Spleen (tissue), 11 donors: ENCODE measurements at regions not wholly inside any gene's neighbourhood (a gene's known extent, or its start where the extent isn't known, plus 50 kb on each side); places are given as distances from the start of the nearest gene placed in this dataset.

Experiments used
- DNase-seq: peaks from one replicate; pipeline ENCODE4 v3.0.0-alpha.2; 2020
- H3K27ac ChIP-seq, 8 donors: fragments of 200-600 bp; sonication (generic) in 7 of 8; 1 replicate in 4 of 8; 2 replicates in 4 of 8; pipeline versions ENCODE4 v1.5.0 to v1.8.0; 2016 to 2021; ENCODE audit warnings: inconsistent platforms in 4 of 8, mild to moderate bottlenecking in 4 of 8, moderate library complexity in 1 of 8
- H3K27me3 ChIP-seq, 7 donors: fragments of 200-600 bp; sonication (generic) in 6 of 7; replicated peaks in 1 of 7; 1 replicate in 4 of 7; 2 replicates in 3 of 7; pipeline versions ENCODE4 v1.5.0 to v1.8.0; 2016 to 2021; ENCODE audit warnings: inconsistent platforms in 3 of 7, mild to moderate bottlenecking in 1 of 7
- H3K36me3 ChIP-seq, 6 donors: fragments of 200-600 bp; sonication (generic) in 5 of 6; 1 replicate in 4 of 6; 2 replicates in 2 of 6; pipeline versions ENCODE4 v1.5.0 to v1.8.0; 2016 to 2021; ENCODE audit warnings: inconsistent platforms in 2 of 6
- H3K4me1 ChIP-seq, 6 donors: fragments of 200-600 bp; sonication (generic) in 5 of 6; 1 replicate in 3 of 6; 2 replicates in 3 of 6; pipeline versions ENCODE4 v1.5.0 to v1.8.0; 2016 to 2021; ENCODE audit warnings: inconsistent platforms in 3 of 6
- H3K4me3 ChIP-seq, 8 donors: fragments of 200-600 bp; sonication (generic) in 7 of 8; 1 replicate in 4 of 8; 2 replicates in 4 of 8; pipeline versions ENCODE4 v1.5.0 to v1.8.0; 2016 to 2021; ENCODE audit warnings: inconsistent platforms in 4 of 8, mild to moderate bottlenecking in 4 of 8, moderate library complexity in 2 of 8
- H3K9me3 ChIP-seq, 8 donors: fragments of 200-600 bp; sonication (generic) in 7 of 8; 1 replicate in 4 of 8; 2 replicates in 4 of 8; pipeline versions ENCODE4 v1.5.0 to v1.8.0; 2016 to 2021; ENCODE audit warnings: inconsistent platforms in 4 of 8
- CTCF ChIP-seq, 11 experiments: fragments of 200-600 bp in 7 of 11; fragments of 450-650 bp in 4 of 11; sonication (generic) in 4 of 11; IDR thresholded peaks in 8 of 11; conservative IDR thresholded peaks in 3 of 11; 1 replicate in 7 of 11; 2 replicates in 4 of 11; pipeline versions ENCODE4 v1.4.0 to v1.8.0; 2016 to 2021; ENCODE audit warnings: antibody characterized with exemption in 11 of 11, inconsistent platforms in 4 of 11, mild to moderate bottlenecking in 1 of 11
- POLR2A ChIP-seq, 3 donors: fragments of 450-650 bp; IDR thresholded peaks; one replicate each; pipeline ENCODE4 v1.5.1; 2017; ENCODE audit warnings: antibody characterized with exemption in 3 of 3, mild to moderate bottlenecking in 1 of 3
- POLR2AphosphoS5 ChIP-seq, 3 donors: sonication (generic); formaldehyde crosslinking; IDR thresholded peaks; one replicate each; pipeline ENCODE4 v1.5.1; 2017; ENCODE audit warnings: antibody characterized with exemption in 3 of 3
- WGBS, 5 donors: extraction: QIAGEN DNeasy Blood & Tissue Kit in 3 of 5; methylation state at CpG; one replicate each; pipeline versions ENCODE4 v1.1.5 to v1.1.7; 2013 to 2018; 5-methylcytosine and 5-hydroxymethylcytosine counted together
- intact Hi-C: fragments of 100-400 bp; cut with DNase I; formaldehyde crosslinking; loops from one replicate; pipeline ENCODE4 v1.15.0; 2023; ENCODE audit warnings: low total_unique reads
- donor health status: healthy with polysubstance abuse.
- donor health status: DM: no; HTN: no; CAD: no; lungs with moderate emphysema.
- donor health status: DM: no; HTN: no; CAD: no.
- donor health status: Bipolar disorder and iron deficiency.
- donor health status: healthy.
- donor health status: DM: no; HTN: no; CAD: no.
- donor health status: DM: yes; HTN: yes; CAD: no.

DNA sequence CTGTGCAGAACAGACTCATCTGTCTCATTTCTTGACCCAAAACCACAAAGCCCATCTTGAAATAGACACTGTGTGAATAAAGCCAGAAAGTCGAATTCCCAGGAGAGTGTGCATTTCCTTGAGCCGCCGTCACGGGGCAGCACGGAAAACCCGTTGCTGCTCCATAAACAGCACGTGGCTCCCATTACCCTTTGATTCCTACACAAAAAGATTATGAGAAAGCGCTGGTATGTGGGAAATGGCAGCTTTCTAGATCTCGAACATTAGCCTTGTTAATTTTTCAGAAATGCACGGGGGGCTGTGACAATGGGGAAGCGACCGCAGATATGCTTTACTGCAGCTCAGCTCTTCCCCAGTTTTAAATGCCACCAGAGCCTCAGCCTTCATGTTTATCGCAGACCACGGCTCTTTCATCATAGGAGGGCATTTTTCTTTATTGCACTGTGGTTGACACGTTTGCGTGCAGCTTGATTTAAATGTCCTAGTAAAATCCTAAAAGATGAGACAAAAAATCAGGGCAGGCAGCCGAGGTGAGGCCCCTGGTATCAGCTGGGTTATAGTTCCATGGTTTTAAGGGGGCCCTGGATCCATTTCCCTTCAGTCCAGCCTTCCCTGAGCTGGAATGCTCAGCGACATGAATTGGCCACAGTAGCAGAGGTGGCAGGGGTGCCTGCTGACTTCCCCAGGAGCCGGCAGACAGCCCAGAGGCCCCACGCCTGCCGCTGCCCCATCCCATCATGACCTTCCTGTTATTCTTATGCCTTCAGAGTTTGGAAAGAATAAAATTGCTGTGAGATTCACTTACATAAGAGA is 249.3 kb downstream of the NDUFA10 start:
- H3K9me3 ChIP-seq = peaks cover 0 to 26% (median 12%) of the 10 kb centered on the region in 8 donors
- peaks cover 0 to 32% (median 4%) of the 10 kb centered on the region in 6 donors for H3K4me1 ChIP-seq
- 59 to 70% (median 61%) methylated on average over 21 of the region's 21 CpGs for WGBS, 5 donors
- H3K27me3 ChIP-seq = peaks cover 0 to 61% (median 0%) of the 10 kb centered on the region in 7 donors
- H3K36me3 ChIP-seq = no peaks in the 10 kb centered on the region
- DNase-seq = peak; percentile 71
- no peak overlapping the region for H3K4me3 ChIP-seq
- intact Hi-C loops = no loop called here
- TF ChIP-seq POLR2A (IDR thresholded peaks at IDR 0.05) (no peak), POLR2AphosphoS5 (IDR thresholded peaks at IDR 0.05) (no peak), CTCF (IDR thresholded peaks at IDR 0.05 in 8 of 11, conservative IDR thresholded peaks at IDR 0.05 in 3 of 11) (no peak)
- H3K27ac ChIP-seq = peak overlapping the region in 4 of 8 donors; percentile 51 to 65 (median 55)

- H3K4me1 ChIP-seq = peaks cover 0 to 35% (median 4%) of the 10 kb centered on the region in 6 donors
- peaks cover 0 to 59% (median 0%) of the 10 kb centered on the region in 7 donors for H3K27me3 ChIP-seq
- intact Hi-C loops = no loop called here
- no peaks in the 10 kb centered on the region for H3K36me3 ChIP-seq
- DNase-seq = no peak
- WGBS, 5 donors = 81 to 86% (median 84%) methylated on average over 17 of the region's 17 CpGs
- no peak overlapping the region for H3K4me3 ChIP-seq
- TF ChIP-seq POLR2A (IDR thresholded peaks at IDR 0.05) = no peak
- TF ChIP-seq CTCF (IDR thresholded peaks at IDR 0.05 in 8 of 11, conservative IDR thresholded peaks at IDR 0.05 in 3 of 11) = no peak
- no peak for TF ChIP-seq POLR2AphosphoS5 (IDR thresholded peaks at IDR 0.05)
- no peak overlapping the region for H3K27ac ChIP-seq
- H3K9me3 ChIP-seq = peaks cover 0 to 25% (median 11%) of the 10 kb centered on the region in 8 donors
Observed at GRCh38 chr2:239774933-239775622, 250.1 kb downstream of the NDUFA10 start.

GRCh38 chr2:239774142-239774462 is 251.0 kb downstream of the NDUFA10 start:
- DNase-seq = peak; percentile 36
- WGBS, 5 donors = 76 to 85% (median 79%) methylated on average over 4 of the region's 4 CpGs
- intact Hi-C loops = no loop called here
- no peaks in the 10 kb centered on the region for H3K36me3 ChIP-seq
- H3K27ac ChIP-seq = no peak overlapping the region
- H3K4me1 ChIP-seq = peaks cover 0 to 45% (median 4%) of the 10 kb centered on the region in 6 donors
- TF ChIP-seq POLR2A (IDR thresholded peaks at IDR 0.05) (no peak), CTCF (IDR thresholded peaks at IDR 0.05 in 8 of 11, conservative IDR thresholded peaks at IDR 0.05 in 3 of 11) (no peak), POLR2AphosphoS5 (IDR thresholded peaks at IDR 0.05) (no peak)
- H3K4me3 ChIP-seq = no peak overlapping the region
- H3K27me3 ChIP-seq = peaks cover 0 to 53% (median 0%) of the 10 kb centered on the region in 7 donors
- H3K9me3 ChIP-seq = peaks cover 0 to 25% (median 11%) of the 10 kb centered on the region in 8 donors
